ENCODE measurements at regions not wholly inside any gene's neighbourhood (a gene's known extent, or its start where the extent isn't known, plus 50 kb on each side); places are given as distances from the start of the nearest gene placed in this dataset.

DNA sequence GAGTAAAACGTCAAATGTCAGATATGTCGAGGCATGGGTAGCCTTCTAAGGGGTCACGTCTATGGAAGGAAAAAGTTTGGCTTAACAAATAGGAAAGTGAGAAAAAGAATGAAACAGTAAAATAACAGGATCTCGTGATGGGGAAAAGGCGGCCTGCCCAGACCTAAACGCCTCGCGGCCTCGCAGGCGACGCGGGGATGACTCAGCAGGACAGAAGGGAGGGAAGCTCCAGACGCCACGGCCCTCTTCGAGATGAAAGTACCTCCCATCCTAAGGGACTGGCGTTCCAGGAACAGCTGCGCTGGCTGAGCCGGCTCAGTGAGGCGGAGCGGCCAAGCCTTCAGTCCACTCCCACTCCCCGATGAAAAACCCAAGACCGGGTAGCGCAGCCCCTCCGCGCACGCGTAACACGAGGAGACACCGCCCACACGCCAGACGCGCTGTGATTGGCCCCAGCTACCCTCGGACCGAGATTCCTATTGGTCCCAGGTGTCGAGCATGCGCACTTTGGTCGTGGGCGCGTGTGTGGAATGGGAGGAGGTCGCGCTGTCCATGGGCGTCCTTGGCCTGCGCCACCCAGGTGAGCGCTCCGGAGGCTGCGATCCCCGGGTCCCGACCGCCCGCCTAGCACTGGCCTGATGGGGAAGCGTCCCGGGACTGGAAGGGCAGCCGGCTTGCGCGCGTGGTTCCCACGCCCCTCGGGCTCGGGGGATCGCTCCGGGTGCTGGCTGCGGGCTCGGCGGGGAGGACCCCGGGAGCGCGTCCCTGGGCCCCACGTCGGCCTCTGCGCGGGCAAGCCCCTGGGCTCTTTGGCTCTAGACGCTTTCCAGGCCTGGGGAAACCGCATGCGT lies 588.5 kb downstream of the MTRR start (continued):
- TF ChIP-seq WIZ (CRISPR knock-in tag; IDR thresholded peaks at IDR 0.05) (no peak), SOX13 (IDR thresholded peaks at IDR 0.05) (no peak), SOX13 (CRISPR knock-in tag; conservative IDR thresholded peaks at IDR 0.05 in 1 of 2, IDR thresholded peaks at IDR 0.05 in 1 of 2) (no peak), ZNF615 (CRISPR knock-in tag; IDR thresholded peaks at IDR 0.05; ENCODE audit: borderline replicate concordance) (no peak), GTF2F1 (IDR thresholded peaks at IDR 0.05; ENCODE audit: low read length) (no peak), MXD1 (CRISPR knock-in tag; IDR thresholded peaks at IDR 0.05) (no peak; the same call in 1 of the 2 replicates), BORCS8-MEF2B (CRISPR knock-in tag; IDR thresholded peaks at IDR 0.05) (0 out of 2 replicates have a peak, but pooled peaks have one; percentile 30), ZNF362 (CRISPR knock-in tag; IDR thresholded peaks at IDR 0.05; ENCODE audit: borderline replicate concordance) (no peak), CHD2 (IDR thresholded peaks at IDR 0.05; ENCODE audit: low read depth, low read length) (no peak), ZNF747 (CRISPR knock-in tag; IDR thresholded peaks at IDR 0.05; ENCODE audit: borderline replicate concordance) (0 out of 2 replicates have a peak, but pooled peaks have one; percentile 24), PRPF4 (IDR thresholded peaks at IDR 0.05; ENCODE audit: low read depth, low read length, poor library complexity, severe bottlenecking) (no peak), CREM (IDR thresholded peaks at IDR 0.05) (0 out of 2 replicates have a peak, but pooled peaks have one; percentile 12), CREM (CRISPR knock-in tag; IDR thresholded peaks at IDR 0.05) (no peak), ZNF530 (CRISPR knock-in tag; IDR thresholded peaks at IDR 0.05; ENCODE audit: low read depth) (no peak), KLF6 (CRISPR knock-in tag; IDR thresholded peaks at IDR 0.05) (peak; percentile 53; the same call in 1 of the 2 replicates), GMEB1 (CRISPR knock-in tag; IDR thresholded peaks at IDR 0.05; ENCODE audit: borderline replicate concordance) (no peak), KDM2A (CRISPR knock-in tag; IDR thresholded peaks at IDR 0.05; ENCODE audit: borderline replicate concordance, low read depth) (peak; percentile 48; the same call in 1 of the 2 replicates), CBFB (CRISPR knock-in tag; IDR thresholded peaks at IDR 0.05) (no peak), ZBTB8A (CRISPR knock-in tag; IDR thresholded peaks at IDR 0.05; ENCODE audit: borderline replicate concordance, low read depth) (no peak), ZNF564 (CRISPR knock-in tag; IDR thresholded peaks at IDR 0.05) (no peak), NR0B2 (CRISPR knock-in tag; IDR thresholded peaks at IDR 0.05) (peak; percentile 32; the same call in 1 of the 2 replicates)
- TF ChIP-seq, protein P1, sequence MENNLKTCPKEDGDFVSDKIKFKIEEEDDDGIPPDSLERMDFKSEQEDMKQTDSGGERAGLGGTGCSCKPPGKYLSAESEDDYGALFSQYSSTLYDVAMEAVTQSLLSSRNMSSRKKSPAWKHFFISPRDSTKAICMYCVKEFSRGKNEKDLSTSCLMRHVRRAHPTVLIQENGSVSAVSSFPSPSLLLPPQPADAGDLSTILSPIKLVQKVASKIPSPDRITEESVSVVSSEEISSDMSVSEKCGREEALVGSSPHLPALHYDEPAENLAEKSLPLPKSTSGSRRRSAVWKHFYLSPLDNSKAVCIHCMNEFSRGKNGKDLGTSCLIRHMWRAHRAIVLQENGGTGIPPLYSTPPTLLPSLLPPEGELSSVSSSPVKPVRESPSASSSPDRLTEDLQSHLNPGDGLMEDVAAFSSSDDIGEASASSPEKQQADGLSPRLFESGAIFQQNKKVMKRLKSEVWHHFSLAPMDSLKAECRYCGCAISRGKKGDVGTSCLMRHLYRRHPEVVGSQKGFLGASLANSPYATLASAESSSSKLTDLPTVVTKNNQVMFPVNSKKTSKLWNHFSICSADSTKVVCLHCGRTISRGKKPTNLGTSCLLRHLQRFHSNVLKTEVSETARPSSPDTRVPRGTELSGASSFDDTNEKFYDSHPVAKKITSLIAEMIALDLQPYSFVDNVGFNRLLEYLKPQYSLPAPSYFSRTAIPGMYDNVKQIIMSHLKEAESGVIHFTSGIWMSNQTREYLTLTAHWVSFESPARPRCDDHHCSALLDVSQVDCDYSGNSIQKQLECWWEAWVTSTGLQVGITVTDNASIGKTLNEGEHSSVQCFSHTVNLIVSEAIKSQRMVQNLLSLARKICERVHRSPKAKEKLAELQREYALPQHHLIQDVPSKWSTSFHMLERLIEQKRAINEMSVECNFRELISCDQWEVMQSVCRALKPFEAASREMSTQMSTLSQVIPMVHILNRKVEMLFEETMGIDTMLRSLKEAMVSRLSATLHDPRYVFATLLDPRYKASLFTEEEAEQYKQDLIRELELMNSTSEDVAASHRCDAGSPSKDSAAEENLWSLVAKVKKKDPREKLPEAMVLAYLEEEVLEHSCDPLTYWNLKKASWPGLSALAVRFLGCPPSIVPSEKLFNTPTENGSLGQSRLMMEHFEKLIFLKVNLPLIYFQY (CRISPR knock-in tag; IDR thresholded peaks at IDR 0.05; ENCODE audit: borderline replicate concordance): no peak
